Ishikawa (cell line): ENCODE measurements at regions not wholly inside any gene's neighbourhood (a gene's known extent, or its start where the extent isn't known, plus 50 kb on each side); places are given as distances from the start of the nearest gene placed in this dataset.

Source experiments
- CEBPB ChIP-seq: IDR thresholded peaks from 2 replicates; pipeline ENCODE4 v1.6.1; 2012
- EGR1 ChIP-seq: IDR thresholded peaks from 2 replicates; pipeline ENCODE4 v1.6.1; 2012
- EP300 ChIP-seq: IDR thresholded peaks from 2 replicates; pipeline ENCODE4 v1.6.1; 2012; ENCODE audit warnings: borderline replicate concordance
- MAX ChIP-seq: IDR thresholded peaks from 2 replicates; pipeline ENCODE4 v1.6.1; 2012
- NFIC ChIP-seq: IDR thresholded peaks from 2 replicates; pipeline ENCODE4 v1.6.1; 2012
- REST ChIP-seq: IDR thresholded peaks from 2 replicates; pipeline ENCODE4 v1.6.1; 2012; ENCODE audit warnings: low read depth, mild to moderate bottlenecking
- TCF12 ChIP-seq: IDR thresholded peaks from 2 replicates; pipeline ENCODE4 v1.6.1; 2012; ENCODE audit warnings: low read depth
- TEAD4 ChIP-seq: IDR thresholded peaks from 2 replicates; pipeline ENCODE4 v1.6.1; 2012
- USF1 ChIP-seq: IDR thresholded peaks from 2 replicates; pipeline ENCODE4 v1.6.1; 2012
- YY1 ChIP-seq: IDR thresholded peaks from 2 replicates; pipeline ENCODE4 v1.6.1; 2012; ENCODE audit warnings: low read depth

GRCh38 chr14:75375983-75376382 is 51.8 kb upstream of the JDP2 start:
- TF ChIP-seq MAX (no peak), TEAD4 (no peak), TCF12 (no peak), REST (no peak), EGR1 (no peak), EP300 (no peak), YY1 (no peak), CEBPB (no peak), NFIC (no peak), USF1 (no peak)
